HG03064 (cell line): ENCODE measurements at regions not wholly inside any gene's neighbourhood (a gene's known extent, or its start where the extent isn't known, plus 50 kb on each side); places are given as distances from the start of the nearest gene placed in this dataset.

ENCODE experiments used
- ATAC-seq: cut with Tn5 transposase; IDR thresholded peaks from one replicate; pipeline ENCODE4 v1.9.1; 2021; ENCODE audit warnings: low read depth; ENCODE audit not compliant: unreplicated experiment

GRCh38 chr2:104432401-104432800 is 421.5 kb upstream of the POU3F3 start:
- ATAC-seq = no peak

GRCh38 chr2:104432991-104433390 is 420.9 kb upstream of the POU3F3 start:
- no peak for ATAC-seq

DNA sequence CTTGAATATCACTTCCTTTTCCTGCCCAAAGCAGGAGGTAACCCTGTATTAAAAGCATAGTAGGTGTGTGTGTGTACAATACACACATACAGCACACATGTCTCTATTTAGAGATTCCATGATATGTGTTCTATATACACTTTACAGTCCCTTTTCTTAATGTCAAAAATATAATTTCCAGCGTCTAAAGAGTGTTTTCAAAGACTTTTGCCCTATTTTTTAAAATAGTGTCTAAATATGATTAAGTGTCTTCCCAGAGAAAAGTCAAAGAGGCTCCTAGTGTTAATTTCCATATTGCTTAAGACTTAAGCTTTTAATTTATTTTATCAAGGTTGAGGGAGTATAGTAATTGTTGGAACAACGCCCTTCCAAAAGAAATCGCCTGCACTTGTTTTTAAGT is 420.3 kb upstream of the POU3F3 start:
- ATAC-seq = no peak

DNA sequence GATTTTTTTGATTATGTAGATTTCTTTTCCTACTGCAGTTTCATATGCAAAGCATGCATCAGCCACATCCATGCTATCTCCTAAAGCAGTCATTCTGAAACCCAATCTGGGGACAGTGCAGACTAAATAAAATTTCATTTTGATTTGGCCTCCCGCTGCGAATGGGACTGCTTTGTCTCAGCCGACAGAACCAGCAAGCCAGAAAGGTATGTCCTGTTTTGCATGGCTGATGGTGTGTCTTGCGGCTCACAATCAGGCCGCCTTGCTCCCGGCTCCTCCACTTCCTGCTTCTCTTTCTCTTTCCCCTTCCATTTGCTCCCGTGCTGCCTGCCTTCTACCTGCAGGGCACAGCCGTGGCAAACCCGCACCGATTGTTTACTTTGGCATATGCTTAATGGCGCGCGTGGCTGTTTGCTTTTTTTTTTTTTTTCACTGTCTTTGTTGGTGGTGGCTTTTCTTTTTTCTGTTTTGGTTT is 419.6 kb upstream of the POU3F3 start:
- no peak for ATAC-seq

- ATAC-seq = no peak
These were observed 418.9 kb upstream of the POU3F3 start for GRCh38 chr2:104434966-104435365.

DNA sequence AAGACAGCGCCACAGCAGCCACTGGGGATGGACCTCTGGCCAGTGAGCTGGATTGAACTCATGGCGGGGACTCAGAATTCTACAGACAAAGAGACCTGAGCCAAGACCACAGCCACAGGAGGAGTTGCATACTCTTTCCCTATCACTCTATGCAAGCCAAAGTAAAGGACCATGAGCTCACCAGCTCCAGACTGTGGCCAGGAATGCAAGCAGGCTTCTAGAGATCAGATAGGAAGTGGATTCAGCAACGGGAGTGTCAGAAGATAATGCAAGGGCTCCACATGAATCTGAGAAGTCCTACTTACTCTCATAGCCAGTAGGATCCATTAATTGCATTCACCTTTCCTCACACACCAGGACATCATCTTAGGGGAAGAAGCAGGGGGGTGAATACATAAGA is 415.4 kb upstream of the POU3F3 start:
- ATAC-seq = no peak

GRCh38 chr2:104443145-104443544 is 410.8 kb upstream of the POU3F3 start:
- ATAC-seq = no peak

GRCh38 chr2:104444392-104444791 is 409.5 kb upstream of the POU3F3 start:
- ATAC-seq = no peak

DNA sequence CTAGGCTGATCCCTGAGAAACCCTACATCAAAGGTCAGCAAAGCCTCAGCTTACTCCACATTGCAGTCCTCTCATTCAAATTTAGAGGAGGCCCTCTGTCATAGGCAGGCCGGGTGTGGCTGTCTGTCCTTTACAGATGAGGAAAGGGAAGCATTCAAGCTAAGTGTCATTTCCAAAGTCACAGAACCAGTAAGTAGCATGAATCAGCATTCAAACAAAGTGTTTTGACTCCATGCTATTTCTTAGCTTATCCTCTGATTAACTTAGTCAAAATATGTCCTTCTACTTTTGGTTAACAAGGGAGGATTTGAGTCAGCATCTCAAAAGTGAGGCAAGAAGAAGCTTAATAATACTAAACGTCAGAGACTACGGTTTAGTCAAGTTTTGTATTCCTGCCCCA is 409.0 kb upstream of the POU3F3 start:
- no peak for ATAC-seq

DNA sequence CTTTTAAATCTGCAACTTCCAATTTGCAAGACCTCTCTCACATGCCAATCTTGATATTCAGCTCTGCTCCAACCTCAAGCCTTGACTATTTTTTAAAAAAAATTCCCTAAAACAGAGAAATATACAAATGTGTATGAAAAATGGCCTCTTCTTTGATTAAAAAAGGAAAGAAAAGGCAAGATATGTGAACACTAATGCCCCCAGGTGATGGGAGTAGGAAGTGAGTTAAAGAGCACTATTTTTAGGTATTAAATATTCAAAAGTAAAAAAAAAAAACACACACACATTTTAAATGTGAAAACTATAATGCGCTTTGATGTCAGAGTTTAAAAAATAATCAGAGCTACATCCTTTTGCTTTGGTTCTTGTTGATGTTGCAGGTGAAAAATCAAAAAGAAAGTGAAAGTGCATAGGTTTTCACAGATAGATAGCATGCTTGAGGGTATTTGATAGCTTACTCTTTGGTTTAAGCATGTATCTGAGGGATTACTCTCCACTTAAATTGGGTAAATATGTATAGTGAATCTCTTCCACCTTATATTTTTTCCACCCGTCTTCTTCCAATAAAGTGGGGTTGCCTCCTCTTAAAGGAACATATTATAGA is 406.0 kb upstream of the POU3F3 start:
- no peak for ATAC-seq

DNA sequence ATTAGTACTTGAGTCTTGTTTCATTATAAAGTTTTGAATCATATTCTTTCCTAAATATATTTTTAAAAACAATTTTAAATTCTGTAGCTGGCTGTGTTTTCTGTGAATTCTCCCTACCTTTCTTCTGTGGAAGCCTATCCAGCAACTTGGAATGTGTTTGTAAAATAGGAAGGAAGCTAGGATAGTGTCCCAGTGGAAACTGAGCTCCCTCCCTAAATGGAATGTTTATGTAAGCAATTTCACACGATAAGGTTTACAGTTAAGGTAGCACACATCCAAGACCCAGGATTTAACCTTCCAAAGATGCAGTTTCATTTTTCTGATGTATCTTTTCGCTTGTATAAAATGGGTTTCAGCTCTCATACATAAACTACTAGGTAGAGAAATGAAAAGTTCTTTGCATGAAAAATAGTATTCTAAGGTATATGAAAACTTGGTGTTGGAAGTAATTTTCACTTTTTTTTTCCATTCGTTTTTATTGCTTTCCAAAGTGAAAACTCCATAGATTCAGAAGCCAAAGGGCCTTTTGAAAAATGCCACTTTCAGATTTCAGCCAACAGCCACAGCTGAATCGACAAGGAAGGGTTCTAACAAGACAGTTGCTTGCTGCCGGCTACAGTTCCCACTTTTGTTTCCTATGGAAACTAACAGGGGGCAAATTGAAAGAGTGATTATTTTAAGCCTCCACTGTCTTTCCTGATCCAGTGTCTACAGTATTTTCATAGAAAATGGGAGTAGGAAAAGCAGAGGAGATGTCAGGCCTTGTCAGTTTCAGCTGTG is 405.1 kb upstream of the POU3F3 start:
- ATAC-seq = no peak

GRCh38 chr2:104452558-104452957 is 401.4 kb upstream of the POU3F3 start:
- ATAC-seq = no peak

GRCh38 chr2:104462731-104463130 is 391.2 kb upstream of the POU3F3 start:
- no peak for ATAC-seq

DNA sequence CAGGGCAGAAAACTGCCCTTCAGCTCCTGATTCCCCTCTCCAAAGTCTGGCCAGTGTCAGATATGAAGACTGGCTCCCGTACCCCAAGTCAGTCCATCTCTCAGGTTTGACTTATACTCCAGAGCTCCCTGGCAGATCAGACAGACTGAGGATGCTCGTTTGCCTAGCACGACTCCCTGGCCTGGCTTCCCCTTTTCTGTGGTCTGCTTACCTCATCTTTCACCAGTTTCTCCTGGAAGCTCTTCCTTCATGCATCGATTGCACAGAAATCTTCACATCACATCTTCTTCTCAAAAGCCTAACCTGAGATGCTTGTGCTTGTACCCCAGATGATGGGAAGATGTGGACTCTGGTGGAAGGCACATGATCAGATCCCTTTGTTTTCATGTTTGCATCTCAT is 387.9 kb upstream of the POU3F3 start:
- no peak for ATAC-seq

DNA sequence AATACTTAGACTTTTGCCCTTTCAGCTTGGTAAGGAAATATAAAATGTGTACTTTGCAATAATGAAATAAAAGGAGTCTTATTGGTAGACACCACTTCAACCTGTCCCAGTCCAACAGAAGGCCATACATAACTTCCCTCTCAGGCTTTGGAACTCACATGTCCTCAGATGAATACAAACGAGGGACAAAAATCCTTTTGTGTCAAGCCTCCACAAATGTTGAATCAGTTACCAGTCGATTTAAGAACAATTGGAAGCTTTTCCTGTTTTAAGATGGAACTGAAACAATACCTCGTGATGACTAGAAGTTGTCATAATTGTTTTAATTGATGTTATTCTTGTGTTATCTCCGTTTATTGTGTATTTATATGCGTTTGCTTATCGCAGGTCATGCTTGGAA is 385.1 kb upstream of the POU3F3 start:
- ATAC-seq = no peak

- no peak for ATAC-seq
These were observed 381.8 kb upstream of the POU3F3 start for GRCh38 chr2:104472076-104472475.

DNA sequence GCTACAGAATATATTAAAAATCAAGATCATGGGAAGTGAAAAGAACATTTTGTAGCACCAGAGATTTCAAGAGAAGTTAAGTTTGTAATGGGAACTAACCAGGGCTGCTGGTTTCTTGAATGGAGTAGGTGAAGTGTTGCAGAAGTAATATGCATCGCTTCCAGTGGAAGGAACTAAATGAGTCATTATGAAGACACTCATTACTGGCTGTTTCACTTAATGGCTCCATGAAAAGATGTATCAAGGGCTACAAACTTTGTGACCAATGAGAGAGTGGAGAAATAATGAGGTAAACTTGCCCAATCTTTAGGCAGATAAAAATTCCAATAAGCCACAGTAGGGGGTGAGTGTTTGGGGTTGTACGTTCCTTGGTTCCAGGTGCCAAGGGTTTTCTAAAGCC is 380.4 kb upstream of the POU3F3 start:
- no peak for ATAC-seq

DNA sequence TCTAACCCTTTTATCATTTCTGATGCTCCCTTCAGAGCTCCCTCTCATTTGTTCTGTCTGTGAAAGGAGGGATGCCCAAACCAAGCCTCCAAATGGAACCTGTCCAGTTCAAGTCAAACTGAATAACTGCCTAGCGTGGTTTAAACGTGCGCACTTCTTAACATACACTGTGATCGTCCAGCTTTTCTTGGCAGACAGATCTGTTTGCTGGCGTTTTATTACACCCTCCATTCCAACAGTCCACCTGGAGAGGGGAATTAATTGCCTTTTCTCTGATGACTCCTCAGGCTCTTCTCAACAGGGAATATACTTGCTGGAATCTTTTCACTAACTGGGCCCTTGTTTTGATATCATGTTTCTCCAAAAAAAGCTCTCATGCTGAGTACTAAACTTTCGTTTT is 379.2 kb upstream of the POU3F3 start:
- no peak for ATAC-seq

DNA sequence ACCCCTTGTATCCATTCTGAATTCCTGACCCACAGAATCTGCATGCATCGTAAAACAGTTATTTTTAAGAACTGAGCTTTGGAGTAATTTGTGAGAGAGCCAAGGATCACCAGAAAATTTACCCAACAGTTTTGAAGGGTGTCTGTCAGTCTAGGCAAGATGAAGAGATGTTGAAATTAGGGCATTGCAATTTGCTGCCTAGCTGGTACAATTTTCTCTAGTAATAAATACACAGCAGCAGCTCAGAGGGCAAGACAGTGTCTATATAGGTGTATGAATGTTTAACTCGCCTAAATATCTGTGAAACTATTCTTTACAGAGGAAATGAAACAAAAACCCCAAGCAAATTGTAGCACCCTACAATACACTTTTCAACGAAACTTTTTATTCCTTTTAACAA is 377.8 kb upstream of the POU3F3 start:
- no peak for ATAC-seq

DNA sequence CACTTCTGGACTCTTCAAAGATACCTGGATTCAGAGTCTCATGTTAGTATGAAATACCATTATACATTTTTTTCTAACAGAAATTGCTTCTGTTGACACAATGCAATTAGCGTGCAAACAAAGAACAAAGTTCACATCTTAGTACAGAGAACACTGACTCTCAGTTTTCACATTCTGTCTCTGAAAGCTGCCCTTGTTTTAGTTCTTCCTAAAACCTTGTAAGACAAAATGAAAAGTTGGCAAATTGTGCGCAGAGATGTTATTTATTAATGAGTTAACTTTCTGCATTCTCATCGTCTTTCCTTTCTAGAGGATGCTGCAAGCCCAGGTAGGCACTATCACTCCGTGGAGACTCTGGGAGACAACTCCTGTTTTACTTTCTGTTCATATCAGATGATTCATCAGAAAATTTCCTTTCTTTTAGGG is 377.3 kb upstream of the POU3F3 start:
- no peak for ATAC-seq

DNA sequence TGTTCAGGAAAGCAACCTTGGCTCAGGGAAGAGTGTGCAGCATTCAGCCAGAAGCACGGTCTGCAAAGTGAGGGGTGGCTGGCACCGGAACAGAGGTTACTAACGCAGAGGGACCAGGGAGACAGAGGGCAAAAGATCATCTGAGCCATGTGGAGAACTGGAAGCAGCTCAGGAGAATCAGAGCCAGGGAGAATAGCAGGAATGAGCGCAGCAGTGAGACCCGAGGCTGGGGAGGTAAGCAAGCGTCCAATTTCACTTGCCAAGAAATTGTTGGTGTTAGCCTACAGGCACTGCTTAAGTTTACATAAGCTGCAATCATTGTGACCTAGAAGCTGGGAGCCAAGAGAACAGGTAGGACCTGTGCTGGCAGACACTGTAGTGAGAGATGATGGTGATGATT is 372.6 kb upstream of the POU3F3 start:
- no peak for ATAC-seq

GRCh38 chr2:104487366-104487765 is 366.5 kb upstream of the POU3F3 start:
- ATAC-seq = no peak
